RPMI7951 (cell line): ENCODE measurements at regions not wholly inside any gene's neighbourhood (a gene's known extent, or its start where the extent isn't known, plus 50 kb on each side); places are given as distances from the start of the nearest gene placed in this dataset.
A peak's percentile ranks its signal among the peaks of the same experiment; 100 is the strongest.

Experiments used
- DNase-seq: peaks from one replicate; pipeline ENCODE4 v3.0.0-alpha.2; 2012; ENCODE audit warnings: low read depth

DNA sequence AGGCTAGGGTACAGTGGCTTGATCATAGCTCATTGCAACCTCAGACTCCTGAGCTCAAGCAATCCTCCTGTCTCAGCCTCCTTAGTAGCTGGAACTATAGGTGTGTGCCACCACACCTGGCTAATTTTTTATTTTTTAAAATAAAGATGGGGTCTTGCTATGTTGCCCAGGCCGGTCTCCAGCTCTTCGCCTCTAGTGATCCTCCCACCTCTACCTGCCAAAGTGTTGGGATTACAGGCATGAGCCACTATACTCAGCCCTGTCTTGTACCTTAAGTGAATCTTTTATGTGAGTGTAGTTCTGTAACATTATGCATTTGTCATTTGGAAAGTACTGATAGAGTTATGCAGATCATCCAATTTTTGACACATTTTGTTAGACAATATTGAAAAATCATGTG lies 66.9 kb upstream of the C15orf39 start:
- DNase-seq, result no peak

DNA sequence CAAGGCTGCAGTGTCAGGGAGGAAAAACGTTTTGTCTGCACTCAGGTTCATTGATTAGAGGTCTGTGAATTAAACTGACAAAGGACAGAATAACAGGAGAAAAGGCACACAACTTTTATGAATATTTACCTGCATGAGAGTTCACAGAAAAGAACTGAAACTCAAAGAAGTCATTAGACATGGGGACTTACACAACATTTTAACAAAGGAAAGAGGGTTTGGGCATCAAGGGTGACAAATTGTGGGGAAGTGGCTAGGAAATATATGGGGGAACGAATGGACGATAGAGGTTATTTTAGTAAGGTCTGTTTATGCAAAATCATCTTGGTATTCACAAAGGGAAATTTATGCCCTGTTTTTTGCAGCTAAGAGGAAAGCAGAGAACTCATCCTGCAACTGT lies 65.6 kb upstream of the C15orf39 start:
- no peak for DNase-seq

DNA sequence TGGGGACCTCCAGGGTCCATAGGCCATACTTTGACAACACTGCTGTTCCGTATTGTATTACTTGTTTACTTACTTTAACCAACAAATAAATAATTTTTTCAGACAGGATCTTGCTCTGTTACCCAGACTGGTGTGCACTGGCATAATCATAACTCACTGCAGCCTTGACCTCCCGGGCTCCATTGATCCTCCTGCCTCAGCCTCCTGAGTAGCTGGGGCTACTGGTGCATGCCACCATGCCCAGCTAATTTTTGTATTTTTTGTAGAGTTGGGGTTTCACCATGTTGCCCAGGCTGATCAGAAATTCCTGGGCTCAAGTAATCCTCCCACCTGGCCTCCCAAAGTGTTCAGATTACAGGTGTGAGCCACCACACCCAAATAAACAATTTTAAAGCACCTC lies 64.9 kb upstream of the C15orf39 start:
- DNase-seq, result no peak

DNA sequence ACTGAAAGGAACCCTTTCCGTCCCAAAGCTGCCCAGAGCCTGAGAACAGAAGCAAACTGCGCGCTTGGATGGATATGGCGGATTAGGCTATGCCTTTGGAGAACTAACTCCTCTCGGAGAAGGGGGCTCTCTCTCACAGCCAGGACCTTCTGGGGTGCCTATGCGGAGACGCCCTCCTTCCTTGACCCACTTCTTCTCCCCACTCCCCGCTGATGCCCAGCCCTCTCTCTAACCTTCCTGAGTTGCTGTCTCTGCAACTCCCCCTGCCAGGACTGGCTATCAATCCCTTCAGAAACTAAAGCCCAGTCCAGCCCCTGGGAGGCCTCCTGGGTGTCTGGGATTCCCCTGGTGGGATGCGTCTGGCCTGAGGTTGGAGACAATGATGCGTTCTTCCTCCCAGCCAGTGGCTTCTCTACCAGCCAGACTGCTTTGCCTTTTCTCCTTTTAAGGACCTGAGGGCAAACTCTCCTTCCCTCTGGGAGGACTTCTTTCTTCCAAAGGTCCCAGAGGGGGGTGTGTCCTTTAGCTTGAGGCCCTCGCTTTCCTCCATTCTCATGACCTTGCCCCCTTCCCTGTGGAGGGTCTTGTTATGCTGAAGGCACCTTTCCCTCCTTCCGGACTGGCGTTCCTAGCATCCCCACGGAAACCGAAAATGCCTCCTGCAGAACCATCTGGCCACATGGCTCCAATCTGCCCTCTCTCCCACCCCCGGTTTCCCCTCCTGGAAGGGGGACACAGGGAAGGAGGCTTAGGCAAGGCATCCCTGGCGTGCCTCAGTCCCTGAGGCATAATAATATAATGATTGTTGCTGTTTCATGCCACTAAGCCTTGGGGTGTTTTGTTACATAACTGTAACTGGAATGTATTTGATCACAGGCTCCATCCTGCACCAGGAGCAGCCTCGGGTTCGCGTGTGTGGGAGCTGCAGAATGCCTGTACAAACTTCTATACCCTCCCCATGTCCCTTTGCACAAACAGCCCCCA lies 63.4 kb upstream of the C15orf39 start:
- peak; percentile 83 for DNase-seq

DNA sequence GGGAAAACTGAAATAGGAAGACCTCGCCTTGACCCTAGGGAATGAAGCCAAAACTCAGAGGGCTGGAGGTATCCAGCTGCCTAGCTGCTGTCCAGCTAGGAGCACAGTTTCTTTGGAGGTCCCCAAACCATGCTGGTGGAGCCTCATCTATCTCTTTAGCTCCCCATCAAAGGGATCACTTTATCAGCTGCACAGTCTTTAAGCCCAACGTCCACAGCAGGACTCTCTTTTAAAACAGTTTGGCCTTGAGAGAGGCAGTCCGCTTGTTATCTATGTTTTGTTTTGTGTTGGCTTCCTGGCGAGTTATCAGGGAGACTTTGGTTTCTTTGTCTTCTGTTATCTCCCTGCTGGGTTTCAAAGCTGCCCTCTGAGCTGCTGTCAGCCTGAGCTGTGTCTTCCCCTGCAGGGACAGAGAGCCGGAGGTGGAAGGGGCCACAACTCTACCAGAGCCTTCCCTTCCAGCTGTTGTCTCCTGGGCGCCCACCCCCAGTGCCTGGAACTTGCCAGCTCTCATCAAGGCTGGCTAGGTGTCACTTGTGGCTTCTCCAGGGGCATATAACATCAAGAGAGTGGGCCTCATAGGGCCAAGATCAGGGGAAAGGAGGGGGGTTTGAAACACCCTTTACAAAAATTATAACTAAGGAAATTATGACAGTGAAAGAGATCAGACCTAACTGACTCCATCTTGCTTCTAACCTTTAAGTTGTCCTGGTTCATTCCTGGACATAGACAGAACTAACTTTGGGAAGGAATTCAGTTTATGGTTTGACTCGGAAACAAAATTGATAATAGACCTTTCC lies 61.4 kb upstream of the C15orf39 start:
- no peak for DNase-seq

DNA sequence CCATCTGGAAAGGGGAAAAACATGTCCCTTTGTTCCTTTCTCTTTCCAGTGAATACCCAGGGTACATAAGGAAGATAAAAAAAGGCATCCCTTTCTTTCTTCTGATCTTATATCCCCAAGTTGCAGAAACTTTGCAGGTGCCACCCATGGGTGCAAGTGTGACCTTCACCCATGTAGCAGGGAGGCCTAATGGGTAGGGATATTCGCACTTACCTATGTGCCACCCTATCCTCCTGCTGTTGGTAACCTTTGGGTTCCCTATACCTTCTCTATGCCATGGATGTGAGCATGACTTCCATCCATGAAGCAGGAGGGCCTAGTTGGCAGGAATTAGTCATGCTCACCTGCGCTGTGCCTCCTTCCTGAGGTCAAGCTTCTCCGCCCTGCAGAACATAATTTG lies 59.2 kb upstream of the C15orf39 start:
- DNase-seq, result no peak

DNA sequence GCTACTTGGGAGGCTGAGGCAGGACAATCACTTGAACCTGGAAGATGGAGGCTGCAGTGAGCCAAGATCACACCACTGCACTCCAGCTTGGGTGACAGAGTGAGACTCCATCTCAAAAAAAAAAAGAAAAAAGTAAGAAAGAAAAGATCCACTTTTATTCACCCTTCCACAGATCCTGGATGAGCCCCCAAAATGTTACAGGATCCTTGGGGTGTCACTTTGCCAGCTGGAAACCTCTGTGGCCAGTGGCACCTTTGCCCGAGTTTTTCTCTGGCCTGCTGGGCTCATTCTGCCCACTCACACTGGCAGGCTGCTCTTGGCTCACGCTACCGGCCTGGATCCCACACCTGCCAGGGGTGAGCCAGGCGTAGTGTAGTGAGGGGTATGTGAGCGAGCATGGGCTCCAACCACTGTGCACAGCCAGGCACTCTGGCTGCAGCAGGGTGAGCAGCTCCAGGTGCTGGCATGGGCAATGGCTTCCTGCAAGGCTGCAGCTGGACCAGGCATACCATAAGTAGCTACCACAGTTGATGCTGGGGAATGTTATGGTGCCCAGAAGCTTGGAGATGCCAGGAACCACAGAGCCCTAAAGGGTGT lies 57.8 kb upstream of the C15orf39 start:
- no peak for DNase-seq

DNA sequence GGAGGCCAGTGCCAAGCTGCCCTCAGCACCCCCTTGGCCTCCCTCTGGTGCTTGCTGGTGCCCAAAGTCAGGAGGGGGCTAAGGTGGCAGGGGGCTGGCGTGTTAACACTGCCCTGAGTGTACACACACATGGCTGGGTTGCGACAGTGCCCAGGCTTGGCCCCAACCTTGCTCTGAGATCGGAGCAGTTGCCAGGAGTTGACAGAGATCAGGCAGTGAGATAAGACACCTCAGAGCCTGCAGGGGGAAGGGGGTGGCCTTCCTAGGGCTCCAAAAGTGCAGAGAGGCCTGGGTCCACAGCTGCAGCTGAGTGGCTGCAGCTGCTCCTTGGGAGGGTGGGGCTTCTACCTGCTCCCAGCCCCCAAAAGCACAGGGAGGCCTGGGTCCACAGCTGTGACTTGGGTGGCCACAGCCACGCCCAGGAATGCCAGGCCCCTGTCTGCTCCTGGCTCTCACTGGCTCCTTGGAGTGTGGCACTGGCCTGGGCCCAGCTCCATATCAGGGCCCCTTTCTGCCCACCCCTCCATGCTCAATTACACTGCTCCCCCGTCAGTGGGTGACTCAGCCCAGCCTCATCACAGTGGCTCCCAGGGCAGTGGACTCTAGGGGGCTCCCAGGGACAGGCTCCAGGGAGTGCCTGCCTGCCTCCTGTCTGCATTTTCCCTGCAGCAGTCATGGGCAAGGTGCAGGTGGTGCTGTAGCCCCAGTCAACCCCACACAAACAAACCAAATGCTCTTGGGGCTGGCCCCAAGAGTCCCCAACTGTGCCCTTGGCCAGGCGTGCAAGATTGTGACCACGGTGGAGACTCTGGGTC lies 56.4 kb upstream of the C15orf39 start:
- DNase-seq, result peak; percentile 87

DNA sequence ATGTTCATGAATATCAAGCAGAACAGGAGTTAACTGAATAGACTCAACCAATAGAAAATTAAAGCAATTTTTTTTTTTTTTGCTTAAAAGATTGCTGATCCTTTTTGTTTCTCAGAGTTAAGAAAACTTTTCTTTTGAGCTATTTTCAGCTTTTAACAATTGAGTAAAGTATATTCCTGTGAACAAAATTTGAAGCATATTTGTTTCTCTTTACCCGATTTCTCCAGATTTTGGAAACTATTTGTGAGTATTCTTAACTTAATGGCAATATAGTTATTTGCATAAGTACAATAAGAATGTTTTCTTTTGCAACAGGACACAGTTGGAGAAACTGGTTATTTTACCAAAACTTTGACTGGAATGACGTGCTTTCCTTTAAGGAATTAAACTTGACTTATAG lies 53.4 kb upstream of the C15orf39 start:
- DNase-seq, result no peak

DNA sequence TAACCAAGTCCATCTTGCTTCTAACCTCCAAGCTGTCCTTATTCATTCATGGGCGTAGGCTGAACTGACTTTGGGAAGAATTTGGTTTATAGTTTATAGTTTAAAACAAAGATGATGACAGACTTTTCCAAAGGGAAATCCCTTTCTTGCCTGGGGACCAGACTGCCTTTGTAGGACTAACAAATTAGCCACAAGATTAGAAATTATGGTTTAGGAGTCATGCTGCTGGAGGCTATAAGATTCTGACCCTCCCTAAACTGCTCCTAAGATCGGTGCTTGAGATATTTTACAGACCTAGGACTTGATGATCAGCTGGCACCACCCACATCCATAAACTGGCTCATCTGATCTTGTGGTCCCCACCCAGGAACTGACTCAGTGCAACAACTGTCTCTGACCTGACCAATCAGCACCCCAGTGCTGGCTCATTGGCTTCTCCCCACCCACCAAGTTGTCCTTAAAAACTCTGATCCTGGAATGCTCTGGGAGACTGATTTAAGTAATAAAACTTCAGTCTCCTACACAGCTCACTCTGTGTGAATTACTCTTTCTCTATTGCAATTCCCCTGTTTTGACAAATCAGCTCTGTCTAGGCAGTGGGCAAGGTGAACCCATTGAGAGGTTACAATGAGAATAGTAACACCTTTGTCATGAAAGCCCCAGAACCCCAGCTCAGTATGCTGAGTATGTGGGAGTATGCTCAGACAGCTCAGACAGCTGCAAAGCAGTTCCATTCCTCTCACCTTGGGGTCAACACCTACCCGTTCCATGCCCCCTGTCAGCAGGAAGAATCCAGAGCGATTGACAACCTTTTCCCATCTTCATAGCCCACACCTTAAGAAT lies 51.6 kb upstream of the C15orf39 start:
- DNase-seq, result peak; percentile 100

DNA sequence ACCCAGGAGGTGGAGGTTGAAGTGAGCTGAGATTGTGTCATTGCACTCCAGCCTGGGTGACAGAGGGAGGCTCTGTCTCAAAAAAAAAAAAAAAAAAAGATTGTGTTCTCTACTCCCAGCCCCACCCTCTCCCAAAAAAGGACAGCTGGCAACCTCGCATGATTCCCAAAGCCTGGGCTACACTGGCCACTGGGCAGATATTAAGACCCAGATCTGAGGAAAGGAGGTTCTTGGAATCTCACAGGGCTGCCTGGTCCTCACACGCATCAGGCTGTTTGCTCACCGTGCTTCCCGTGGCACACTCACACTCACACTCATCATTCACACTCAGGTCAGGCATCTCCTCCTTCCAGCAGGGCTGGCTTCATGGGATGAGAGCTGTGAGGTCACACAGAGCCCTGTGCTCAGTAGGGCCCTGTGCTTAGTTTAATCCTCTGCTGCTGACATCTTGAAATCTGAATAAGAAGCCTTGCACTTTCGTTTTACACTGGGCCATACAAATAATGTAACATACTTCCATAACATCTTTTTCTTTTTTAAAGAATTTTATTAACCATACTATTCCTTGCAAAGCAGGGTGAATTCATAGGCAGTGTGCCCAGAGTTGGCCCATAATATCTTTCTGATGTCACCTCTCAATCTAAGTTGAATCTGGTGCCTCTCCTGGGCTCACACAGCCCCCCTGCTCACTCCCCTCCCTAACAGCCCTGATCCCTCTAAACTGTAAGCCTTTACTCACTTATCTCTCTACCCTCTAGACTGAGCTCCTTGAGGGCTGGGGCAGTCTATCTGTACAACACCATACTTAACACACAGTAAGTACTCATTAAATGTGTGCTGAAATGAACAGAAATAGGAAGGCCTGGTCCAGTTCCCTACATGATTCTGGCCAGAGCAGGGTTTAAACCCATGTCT lies 50.2 kb upstream of the C15orf39 start:
- no peak for DNase-seq
